Esophagus muscularis mucosa (tissue), 4 donors: ENCODE measurements at regions not wholly inside any gene's neighbourhood (a gene's known extent, or its start where the extent isn't known, plus 50 kb on each side); places are given as distances from the start of the nearest gene placed in this dataset.
A peak's percentile ranks its signal among the peaks of the same experiment; 100 is the strongest.

Source experiments
- DNase-seq: peaks from one replicate; pipeline ENCODE4 v3.0.0-alpha.2; 2017; ENCODE audit errors: extremely low spot score
- H3K27ac ChIP-seq, 4 donors: fragments of 200-600 bp; sonication (generic); replicated peaks in 1 of 4; 1 replicate in 3 of 4; 2 replicates in 1 of 4; pipeline ENCODE4 v1.5.1; 2016 to 2019; ENCODE audit warnings: mild to moderate bottlenecking in 1 of 4
- H3K27me3 ChIP-seq, 4 donors: fragments of 200-600 bp; sonication (generic); one replicate each; pipeline versions ENCODE4 v1.5.1 to v1.6.0; 2016 to 2019
- H3K36me3 ChIP-seq, 4 donors: fragments of 200-600 bp; sonication (generic); one replicate each; pipeline ENCODE4 v1.5.1; 2016 to 2019
- H3K4me1 ChIP-seq, 4 donors: fragments of 200-600 bp; sonication (generic); one replicate each; pipeline ENCODE4 v1.5.1; 2016 to 2019
- H3K4me3 ChIP-seq, 4 donors: fragments of 200-600 bp; sonication (generic); 1 replicate in 2 of 4; 2 replicates in 2 of 4; pipeline ENCODE4 v1.5.1; 2016 to 2019; ENCODE audit warnings: mild to moderate bottlenecking in 4 of 4, moderate library complexity in 1 of 4
- H3K9me3 ChIP-seq, 4 donors: fragments of 200-600 bp; sonication (generic); 1 replicate in 3 of 4; 2 replicates in 1 of 4; pipeline ENCODE4 v1.5.1; 2016 to 2019
- CTCF ChIP-seq, 3 experiments: fragments of 200-600 bp in 2 of 3; fragments of 450-650 bp in 1 of 3; sonication (generic) in 2 of 3; IDR thresholded peaks; one replicate each; pipeline ENCODE4 v1.5.1; 2017 to 2019; ENCODE audit warnings: antibody characterized with exemption in 3 of 3, mild to moderate bottlenecking in 2 of 3, moderate library complexity in 1 of 3
- EP300 ChIP-seq: sonication (generic); formaldehyde crosslinking; IDR thresholded peaks from one replicate; pipeline ENCODE4 v1.6.1; 2017; ENCODE audit warnings: antibody characterized with exemption
- POLR2A ChIP-seq: fragments of 450-650 bp; IDR thresholded peaks from one replicate; pipeline ENCODE4 v1.6.1; 2017; ENCODE audit warnings: antibody characterized with exemption, moderate library complexity, mild to moderate bottlenecking, low read depth
- POLR2AphosphoS5 ChIP-seq, 2 donors: sonication (generic); formaldehyde crosslinking; IDR thresholded peaks; one replicate each; pipeline ENCODE4 v1.6.1; 2017; ENCODE audit warnings: antibody characterized with exemption in 2 of 2
- WGBS: methylation state at CpG from one replicate; pipeline ENCODE4 v1.1.5; 2018; 5-methylcytosine and 5-hydroxymethylcytosine counted together
- intact Hi-C: fragments of 100-400 bp; cut with DNase I; formaldehyde crosslinking; loops from one replicate; pipeline ENCODE4 v1.15.1; 2023

DNA sequence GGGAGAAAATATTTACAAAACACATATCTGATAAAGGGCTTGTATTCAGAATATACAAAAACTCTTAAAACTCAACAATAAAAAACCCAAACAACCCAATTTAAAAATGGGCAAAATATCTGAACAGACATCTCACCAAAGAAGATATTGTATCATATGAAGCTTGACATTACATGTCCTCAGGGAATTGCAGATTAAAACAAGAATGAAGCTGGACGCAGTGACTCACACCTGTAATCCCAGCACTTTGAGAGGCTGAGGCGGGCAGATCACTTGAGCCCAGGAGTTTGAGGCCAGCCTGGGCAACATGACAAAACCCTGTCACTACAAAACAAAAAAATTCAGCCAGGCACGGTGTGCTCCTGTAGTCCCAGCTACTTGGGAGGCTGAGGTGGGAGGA lies 135.4 kb upstream of the AKIRIN2 start:
- H3K27ac ChIP-seq = no peak overlapping the region
- no peak for DNase-seq
- TF ChIP-seq POLR2AphosphoS5 (IDR thresholded peaks at IDR 0.05) = no peak
- TF ChIP-seq POLR2A = no peak
- TF ChIP-seq CTCF (IDR thresholded peaks at IDR 0.05) = no peak
- TF ChIP-seq EP300 = no peak
- H3K4me3 ChIP-seq = no peak overlapping the region
- no peaks in the 10 kb centered on the region for H3K27me3 ChIP-seq
- intact Hi-C loops = no loop called here
- peaks cover 0 to 5% (median 2%) of the 10 kb centered on the region in 4 donors for H3K9me3 ChIP-seq
- H3K4me1 ChIP-seq = peaks cover 0 to 4% (median 1%) of the 10 kb centered on the region in 4 donors
- H3K36me3 ChIP-seq = no peaks in the 10 kb centered on the region
- WGBS = 92% methylated on average over 3 of the region's 3 CpGs

GRCh38 chr6:87832025-87832825 lies 130.2 kb upstream of the AKIRIN2 start:
- H3K36me3 ChIP-seq = no peaks in the 10 kb centered on the region
- WGBS = 2% methylated on average over 6 of the region's 6 CpGs
- H3K9me3 ChIP-seq = no peaks in the 10 kb centered on the region
- peak overlapping the region in 2 of 4 donors; percentile 24 to 28 for H3K27ac ChIP-seq
- peaks cover 0 to 6% (median 4%) of the 10 kb centered on the region in 4 donors for H3K4me1 ChIP-seq
- peak; percentile 41 to 58 (median 47) for TF ChIP-seq CTCF (IDR thresholded peaks at IDR 0.05)
- no peak for TF ChIP-seq POLR2AphosphoS5 (IDR thresholded peaks at IDR 0.05)
- intact Hi-C loops = no loop called here
- H3K27me3 ChIP-seq = peaks cover 0 to 4% (median 0%) of the 10 kb centered on the region in 4 donors
- DNase-seq = no peak
- H3K4me3 ChIP-seq = peak overlapping the region; percentile 46 to 60 (median 52)

- Histone ChIP-seq H3K4me1 (peaks cover 0 to 12% (median 4%) of the 10 kb centered on the region in 4 donors), H3K27ac (no peak overlapping the region), H3K9me3 (no peaks in the 10 kb centered on the region), H3K4me3 (no peak overlapping the region), H3K27me3 (peaks cover 0 to 4% (median 0%) of the 10 kb centered on the region in 4 donors), H3K36me3 (no peaks in the 10 kb centered on the region)
- WGBS = 80% methylated on average over 4 of the region's 4 CpGs
- no peak for TF ChIP-seq CTCF (IDR thresholded peaks at IDR 0.05)
- TF ChIP-seq POLR2AphosphoS5 (IDR thresholded peaks at IDR 0.05) = no peak
- no peak for TF ChIP-seq EP300
- no peak for TF ChIP-seq POLR2A
- DNase-seq = no peak
- intact Hi-C loops = no loop called here
Measured at GRCh38 chr6:87830907-87831306, 128.9 kb upstream of the AKIRIN2 start.

DNA sequence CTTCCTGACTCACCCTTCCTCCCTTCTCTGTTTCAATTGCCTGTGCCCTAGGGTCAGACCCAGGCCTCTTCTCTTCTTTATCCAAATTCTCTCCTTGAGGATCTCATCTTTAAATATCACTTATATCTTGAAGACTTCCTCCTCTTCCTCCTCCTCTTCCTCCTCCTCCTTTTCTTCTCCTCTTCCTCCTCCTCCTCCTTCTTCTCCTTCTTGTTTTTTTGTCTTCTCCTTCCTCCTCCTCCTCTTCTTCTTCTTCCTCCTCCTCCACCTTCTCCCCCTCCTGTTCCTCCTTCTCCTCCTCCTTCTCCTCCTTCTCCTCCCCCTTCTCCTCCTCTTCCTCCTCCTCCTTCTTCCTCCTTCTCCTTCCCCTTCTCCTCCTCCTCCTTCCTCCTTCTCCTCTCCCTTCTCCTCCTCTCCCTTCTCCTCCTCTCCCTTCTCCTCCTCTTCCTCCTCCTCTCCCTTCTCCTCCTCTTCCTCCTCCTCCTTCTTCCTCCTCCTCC lies 127.6 kb upstream of the AKIRIN2 start:
- peaks cover 0 to 12% (median 4%) of the 10 kb centered on the region in 4 donors for H3K4me1 ChIP-seq
- H3K27me3 ChIP-seq = peaks cover 0 to 4% (median 0%) of the 10 kb centered on the region in 4 donors
- DNase-seq = no peak
- intact Hi-C loops = no loop called here
- H3K36me3 ChIP-seq = no peaks in the 10 kb centered on the region
- H3K27ac ChIP-seq = no peak overlapping the region
- H3K9me3 ChIP-seq = no peaks in the 10 kb centered on the region
- no peak overlapping the region for H3K4me3 ChIP-seq
- TF ChIP-seq CTCF (IDR thresholded peaks at IDR 0.05) (no peak), POLR2AphosphoS5 (IDR thresholded peaks at IDR 0.05) (no peak), POLR2A (no peak), EP300 (no peak)
